Common myeloid progenitor, CD34-positive (primary cell): ENCODE measurements at regions not wholly inside any gene's neighbourhood (a gene's known extent, or its start where the extent isn't known, plus 50 kb on each side); places are given as distances from the start of the nearest gene placed in this dataset.
"Not testable (repeated sequence)": the region's sequence is repeated elsewhere in the genome, so short reads cannot be mapped to it uniquely, and the experiment has no call there.

Experiments used
- CTCF ChIA-PET: fragments of 350-600 bp; sonication (Branson Sonifier 250); formaldehyde crosslinking; loops from one replicate; lab custom pipeline; 2021; ENCODE audit warnings: antibody characterized with exemption; lab: Charles Lee
- POLR2A ChIA-PET: fragments of 350-600 bp; sonication (Branson Sonifier 250); formaldehyde crosslinking; loops from one replicate; lab custom pipeline; 2021; ENCODE audit warnings: antibody characterized with exemption; lab: Charles Lee
- DNase-seq, 3 donors: peaks; one replicate each; pipeline versions ENCODE4 v3.0.0 to v3.0.0-alpha.2; 2013
- H3K27ac ChIP-seq, 2 experiments: 1 replicate in 1 of 2; 2 replicates in 1 of 2; pipeline ENCODE4 v1.7.0; 2013; ENCODE audit warnings: inconsistent platforms in 2 of 2, low read length in 2 of 2, mild to moderate bottlenecking in 2 of 2, low read depth in 1 of 2, moderate library complexity in 1 of 2; ENCODE audit not compliant: severe bottlenecking in 2 of 2, insufficient read depth in 1 of 2, poor library complexity in 1 of 2
- H3K27me3 ChIP-seq, 5 experiments: replicated peaks in 2 of 5; 1 replicate in 3 of 5; 2 replicates in 2 of 5; pipeline versions ENCODE4 v1.6.1 to v1.7.0; 2013; ENCODE audit warnings: low read length in 4 of 5, mild to moderate bottlenecking in 2 of 5, moderate library complexity in 2 of 5, inconsistent platforms in 1 of 5; ENCODE audit not compliant: insufficient read depth in 5 of 5, control insufficient read depth in 4 of 5
- H3K36me3 ChIP-seq, 4 experiments: 1 replicate in 2 of 4; 2 replicates in 2 of 4; pipeline versions ENCODE4 v1.6.1 to v1.7.0; 2013; ENCODE audit warnings: low read length in 3 of 4, control low read depth in 1 of 4, mild to moderate bottlenecking in 1 of 4; ENCODE audit not compliant: control insufficient read depth in 4 of 4, insufficient read depth in 4 of 4
- H3K4me1 ChIP-seq, 4 experiments: 1 replicate in 3 of 4; 2 replicates in 1 of 4; pipeline versions ENCODE4 v1.6.1 to v1.7.1; 2013; ENCODE audit warnings: low read length in 3 of 4, mild to moderate bottlenecking in 3 of 4, control low read depth in 1 of 4, inconsistent platforms in 1 of 4, moderate library complexity in 1 of 4; ENCODE audit not compliant: control insufficient read depth in 4 of 4, insufficient read depth in 4 of 4; ENCODE audit errors: control extremely low read depth in 1 of 4
- H3K4me3 ChIP-seq, 7 experiments: 1 replicate in 4 of 7; 2 replicates in 3 of 7; pipeline versions ENCODE4 v1.5.1 to v1.7.0; 2013; ENCODE audit warnings: mild to moderate bottlenecking in 7 of 7, low read length in 6 of 7, moderate library complexity in 6 of 7, inconsistent platforms in 2 of 7, low read depth in 2 of 7, control low read depth in 1 of 7; ENCODE audit not compliant: insufficient read depth in 4 of 7, control insufficient read depth in 1 of 7; ENCODE audit errors: extremely low read depth in 1 of 7
- H3K9me3 ChIP-seq, 5 experiments: 1 replicate in 4 of 5; 2 replicates in 1 of 5; pipeline versions ENCODE4 v1.6.1 to v1.7.1; 2013; ENCODE audit warnings: low read length in 4 of 5, mild to moderate bottlenecking in 2 of 5, inconsistent platforms in 1 of 5, low read depth in 1 of 5, moderate library complexity in 1 of 5; ENCODE audit not compliant: control insufficient read depth in 4 of 5, insufficient read depth in 2 of 5; ENCODE audit errors: control extremely low read depth in 1 of 5
- WGBS: methylation state at CpG from one replicate; pipeline ENCODE4 v1.1.5; 2013; ENCODE audit not compliant: insufficient coverage; 5-methylcytosine and 5-hydroxymethylcytosine counted together

- POLR2A ChIA-PET, H3K27ac ChIP-seq: not testable (repeated sequence)
- 67% methylated on average over 7 of the region's 8 CpGs for WGBS
Measured at GRCh38 chr15:24300804-24301368, 374.7 kb upstream of the NPAP1 start.

GRCh38 chr15:24301999-24302398 lies 373.6 kb upstream of the NPAP1 start:
- CTCF ChIA-PET, H3K36me3 ChIP-seq, H3K27me3 ChIP-seq, POLR2A ChIA-PET, H3K4me3 ChIP-seq, H3K27ac ChIP-seq, H3K4me1 ChIP-seq, DNase-seq, H3K9me3 ChIP-seq: not testable (repeated sequence)
- WGBS: no CpG with 5 or more reads among the region's 1 CpG

More at GRCh38 chr15:24300804-24301368, 374.7 kb upstream of the NPAP1 start:
- H3K9me3 ChIP-seq, H3K4me1 ChIP-seq, H3K27me3 ChIP-seq, H3K4me3 ChIP-seq, H3K36me3 ChIP-seq, DNase-seq, CTCF ChIA-PET: not testable (repeated sequence)

- POLR2A ChIA-PET, H3K4me3 ChIP-seq, CTCF ChIA-PET, H3K27ac ChIP-seq, H3K36me3 ChIP-seq, H3K27me3 ChIP-seq, H3K4me1 ChIP-seq, DNase-seq, H3K9me3 ChIP-seq: not testable (repeated sequence)
- WGBS: no CpG with 5 or more reads among the region's 2 CpGs
Measured at GRCh38 chr15:24304747-24305146, 370.8 kb upstream of the NPAP1 start.

DNA sequence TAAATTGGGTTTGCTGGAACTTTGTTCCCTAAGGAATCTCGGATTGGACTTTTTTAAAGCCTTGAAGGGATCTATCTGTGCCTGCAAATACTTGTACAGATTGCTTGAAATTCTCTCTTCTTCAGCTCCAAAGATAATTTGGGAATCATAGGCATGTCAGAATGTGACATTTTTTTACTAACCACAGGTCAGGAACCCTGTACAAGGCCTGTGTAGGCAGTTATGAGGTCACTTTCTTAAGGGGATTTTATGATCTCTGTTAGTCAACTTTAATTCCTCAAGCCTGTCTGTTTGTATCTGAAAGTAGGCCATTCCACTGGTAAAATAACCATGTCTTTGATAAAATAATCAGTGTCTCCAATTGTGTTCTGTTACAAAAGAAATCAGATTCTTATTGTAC lies 369.9 kb upstream of the NPAP1 start:
- CTCF ChIA-PET, H3K36me3 ChIP-seq: not testable (repeated sequence)
- 23% methylated on average over 1 of the region's 1 CpG for WGBS

DNA sequence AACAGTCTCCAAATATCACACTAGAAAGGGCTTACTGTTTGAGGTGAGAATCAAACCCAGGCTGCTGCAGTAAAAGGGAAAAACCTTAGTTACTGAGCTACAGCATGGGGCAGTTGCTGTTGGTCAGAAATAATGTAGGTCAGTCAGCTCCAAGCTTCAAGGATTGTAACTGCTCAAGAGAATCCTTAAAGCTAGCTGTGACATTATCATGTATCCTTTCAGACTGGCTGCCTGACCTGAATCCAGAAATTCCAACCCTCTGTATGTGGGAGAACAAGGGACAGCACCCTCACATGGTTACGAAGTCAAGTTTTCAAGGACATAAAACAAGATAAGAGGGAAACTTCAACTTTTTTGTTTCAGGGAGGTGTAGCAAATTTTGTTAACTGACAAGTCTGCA lies 365.9 kb upstream of the NPAP1 start:
- H3K4me1 ChIP-seq, H3K36me3 ChIP-seq, H3K27ac ChIP-seq, H3K4me3 ChIP-seq, POLR2A ChIA-PET, CTCF ChIA-PET, DNase-seq, H3K9me3 ChIP-seq, H3K27me3 ChIP-seq: not testable (repeated sequence)
- 100% methylated on average over 1 of the region's 1 CpG for WGBS

More for the DNA sequence above, 369.9 kb upstream of the NPAP1 start:
- H3K27ac ChIP-seq, POLR2A ChIA-PET, DNase-seq, H3K4me1 ChIP-seq, H3K9me3 ChIP-seq, H3K4me3 ChIP-seq, H3K27me3 ChIP-seq: not testable (repeated sequence)

GRCh38 chr15:24311692-24312091 lies 363.9 kb upstream of the NPAP1 start:
- CTCF ChIA-PET: not testable (repeated sequence)

GRCh38 chr15:24316326-24316725 lies 359.2 kb upstream of the NPAP1 start:
- H3K27me3 ChIP-seq, POLR2A ChIA-PET, DNase-seq, CTCF ChIA-PET, H3K4me1 ChIP-seq, H3K4me3 ChIP-seq, H3K9me3 ChIP-seq, H3K27ac ChIP-seq, H3K36me3 ChIP-seq: not testable (repeated sequence)
- 43% methylated on average over 1 of the region's 3 CpGs for WGBS

More at GRCh38 chr15:24311692-24312091, 363.9 kb upstream of the NPAP1 start:
- H3K4me3 ChIP-seq, H3K4me1 ChIP-seq, H3K9me3 ChIP-seq, POLR2A ChIA-PET, H3K36me3 ChIP-seq, DNase-seq, H3K27ac ChIP-seq, H3K27me3 ChIP-seq: not testable (repeated sequence)
- 100% methylated on average over 1 of the region's 3 CpGs for WGBS
